ENCODE measurements at regions not wholly inside any gene's neighbourhood (a gene's known extent, or its start where the extent isn't known, plus 50 kb on each side); places are given as distances from the start of the nearest gene placed in this dataset.
"Not testable (repeated sequence)": the region's sequence is repeated elsewhere in the genome, so short reads cannot be mapped to it uniquely, and the experiment has no call there.

DNA sequence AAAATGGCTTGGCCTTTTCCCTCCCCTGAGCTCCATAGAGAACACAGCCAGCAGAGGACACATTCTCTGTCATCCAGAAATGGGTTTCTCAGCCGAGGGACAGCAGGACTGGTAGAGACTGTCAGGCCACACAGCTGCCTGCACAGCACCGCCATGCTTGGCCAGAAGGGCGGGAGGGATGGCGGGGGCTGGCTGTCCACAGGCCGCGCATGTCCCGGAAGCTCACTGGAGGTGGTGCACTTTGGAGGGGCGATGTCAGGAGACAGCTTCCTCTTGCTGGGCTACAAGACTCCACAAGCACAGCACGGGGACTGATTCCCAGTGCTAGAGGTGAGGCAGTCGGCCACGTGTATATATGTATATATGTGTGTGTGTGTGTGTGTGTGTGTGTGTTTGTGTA lies 125.3 kb downstream of the GOLGA6L4 start:
- H3K4me3 Mint-ChIP-seq; intact Hi-C loops (cut with micrococcal nuclease); H3K9me3 Mint-ChIP-seq; H3K4me1 Mint-ChIP-seq (ENCODE audit: low read depth); H3K27ac Mint-ChIP-seq; DNase-seq; H3K27me3 Mint-ChIP-seq (ENCODE audit: low read depth); H3K36me3 Mint-ChIP-seq (ENCODE audit: low read depth); CTCF ChIA-PET: not testable (repeated sequence)

DNA sequence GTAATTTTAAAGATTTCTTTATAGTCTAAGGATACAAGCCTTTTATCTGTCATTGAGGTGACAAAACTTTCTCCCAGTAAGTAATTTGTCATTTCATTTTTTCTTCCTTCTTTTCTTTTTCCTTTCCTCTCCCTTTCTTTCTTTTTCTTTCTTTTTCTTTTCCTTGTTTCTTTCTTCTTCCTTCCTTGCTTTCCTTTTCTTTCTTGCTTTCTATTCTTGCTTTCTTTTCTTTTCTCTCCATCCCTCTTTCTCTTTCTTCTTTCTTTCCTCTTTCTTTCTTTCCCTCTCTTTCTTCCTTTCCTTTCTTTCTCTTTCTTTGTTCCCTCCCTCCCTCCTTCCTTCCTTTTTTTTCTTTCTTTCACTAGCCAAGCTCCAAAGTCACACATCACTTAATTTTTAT lies 148.8 kb downstream of the GOLGA6L4 start:
- peaks cover 11% of the 10 kb centered on the region for H3K27me3 Mint-ChIP-seq (ENCODE audit: low read depth)
- H3K9me3 Mint-ChIP-seq; H3K4me1 Mint-ChIP-seq (ENCODE audit: low read depth); CTCF ChIA-PET; H3K36me3 Mint-ChIP-seq (ENCODE audit: low read depth); H3K4me3 Mint-ChIP-seq; DNase-seq; H3K27ac Mint-ChIP-seq; intact Hi-C loops (cut with micrococcal nuclease): not testable (repeated sequence)

GRCh38 chr15:84387086-84387485 lies 151.5 kb downstream of the GOLGA6L4 start:
- Mint-ChIP-seq H3K4me1 (ENCODE audit: low read depth) (no peaks in the 10 kb centered on the region), H3K36me3 (ENCODE audit: low read depth) (no peaks in the 10 kb centered on the region), H3K4me3 (no peak overlapping the region), H3K9me3 (peaks cover 2% of the 10 kb centered on the region), H3K27ac (no peak overlapping the region), H3K27me3 (ENCODE audit: low read depth) (peaks cover 25% of the 10 kb centered on the region)
- CTCF ChIA-PET: no interaction called here
- intact Hi-C loops (cut with micrococcal nuclease): no loop called here
- DNase-seq: no peak

GRCh38 chr15:84388201-84388600 lies 152.6 kb downstream of the GOLGA6L4 start:
- H3K4me3 Mint-ChIP-seq; DNase-seq; H3K27ac Mint-ChIP-seq; CTCF ChIA-PET; H3K9me3 Mint-ChIP-seq; H3K4me1 Mint-ChIP-seq (ENCODE audit: low read depth); intact Hi-C loops (cut with micrococcal nuclease); H3K36me3 Mint-ChIP-seq (ENCODE audit: low read depth): not testable (repeated sequence)
- H3K27me3 Mint-ChIP-seq (ENCODE audit: low read depth): peaks cover 25% of the 10 kb centered on the region

- intact Hi-C loops (cut with micrococcal nuclease); H3K36me3 Mint-ChIP-seq (ENCODE audit: low read depth); H3K9me3 Mint-ChIP-seq; DNase-seq; CTCF ChIA-PET; H3K4me3 Mint-ChIP-seq; H3K27ac Mint-ChIP-seq; H3K4me1 Mint-ChIP-seq (ENCODE audit: low read depth): not testable (repeated sequence)
- H3K27me3 Mint-ChIP-seq (ENCODE audit: low read depth): peaks cover 25% of the 10 kb centered on the region
Measured at GRCh38 chr15:84388638-84389037, 153.1 kb downstream of the GOLGA6L4 start.

- H3K36me3 Mint-ChIP-seq (ENCODE audit: low read depth); H3K4me1 Mint-ChIP-seq (ENCODE audit: low read depth); intact Hi-C loops (cut with micrococcal nuclease); CTCF ChIA-PET; H3K9me3 Mint-ChIP-seq; DNase-seq; H3K4me3 Mint-ChIP-seq; H3K27ac Mint-ChIP-seq: not testable (repeated sequence)
- peaks cover 28% of the 10 kb centered on the region for H3K27me3 Mint-ChIP-seq (ENCODE audit: low read depth)
Measured at GRCh38 chr15:84390324-84390723, 154.8 kb downstream of the GOLGA6L4 start.

- no peak overlapping the region for H3K27ac Mint-ChIP-seq
- peaks cover 2% of the 10 kb centered on the region for H3K9me3 Mint-ChIP-seq
- DNase-seq: no peak
- intact Hi-C loops (cut with micrococcal nuclease): no loop called here
- H3K36me3 Mint-ChIP-seq (ENCODE audit: low read depth): no peaks in the 10 kb centered on the region
- peaks cover 28% of the 10 kb centered on the region for H3K27me3 Mint-ChIP-seq (ENCODE audit: low read depth)
- CTCF ChIA-PET: no interaction called here
- H3K4me3 Mint-ChIP-seq: no peak overlapping the region
- no peaks in the 10 kb centered on the region for H3K4me1 Mint-ChIP-seq (ENCODE audit: low read depth)
Measured at GRCh38 chr15:84391191-84391590, 155.6 kb downstream of the GOLGA6L4 start.

GRCh38 chr15:84392020-84392419 lies 156.4 kb downstream of the GOLGA6L4 start:
- H3K36me3 Mint-ChIP-seq (ENCODE audit: low read depth); intact Hi-C loops (cut with micrococcal nuclease); H3K9me3 Mint-ChIP-seq; H3K4me1 Mint-ChIP-seq (ENCODE audit: low read depth); H3K4me3 Mint-ChIP-seq; DNase-seq; CTCF ChIA-PET; H3K27ac Mint-ChIP-seq: not testable (repeated sequence)
- H3K27me3 Mint-ChIP-seq (ENCODE audit: low read depth): peaks cover 28% of the 10 kb centered on the region

DNA sequence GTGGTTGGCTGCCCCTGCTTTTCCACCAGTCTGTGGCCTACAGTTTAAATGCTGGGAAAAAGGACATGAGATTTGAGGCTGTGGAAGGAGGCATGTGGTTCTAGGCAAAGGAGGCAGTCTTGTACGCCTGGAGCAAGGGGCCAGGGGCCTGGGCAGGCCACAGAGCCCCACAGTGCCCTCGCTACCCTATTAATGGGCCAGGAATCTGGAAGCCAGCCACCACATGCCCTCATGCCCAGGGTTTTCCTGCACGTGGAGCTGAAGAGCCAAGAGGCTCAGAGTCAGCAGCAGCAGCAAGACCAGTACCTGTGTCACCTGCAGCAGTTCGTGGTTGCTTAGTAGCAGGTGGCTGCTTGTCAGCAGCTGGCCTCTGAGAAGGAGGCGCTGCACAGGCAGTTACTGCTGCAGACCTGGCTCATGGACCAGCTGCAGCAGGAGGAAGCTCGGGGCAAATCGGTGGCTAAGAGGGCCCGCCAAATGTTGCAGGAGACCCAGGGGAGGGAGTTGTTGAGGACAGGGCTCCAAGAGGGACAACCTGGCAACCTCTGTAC lies 157.9 kb downstream of the GOLGA6L4 start:
- CTCF ChIA-PET: not testable (repeated sequence)

DNA sequence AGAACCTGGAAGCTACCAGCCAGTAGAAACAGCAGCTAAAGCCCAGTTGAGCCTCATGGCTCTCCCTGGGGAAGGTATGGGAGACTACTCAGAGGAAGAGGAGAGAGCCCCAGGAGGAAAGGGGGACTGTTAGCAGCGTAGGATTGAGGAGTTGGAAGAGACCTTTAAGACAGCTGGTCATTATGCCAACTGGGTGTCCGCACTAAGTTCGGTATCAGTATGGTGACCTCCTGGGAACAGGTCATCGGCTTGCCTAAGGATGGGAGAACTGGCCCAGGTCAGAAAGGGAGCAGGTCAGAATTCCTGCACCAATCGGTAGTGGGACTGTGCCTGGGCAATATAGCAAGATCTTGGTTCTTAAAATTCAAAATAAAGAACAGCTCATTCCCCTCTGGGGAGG lies 158.4 kb downstream of the GOLGA6L4 start:
- CTCF ChIA-PET; H3K36me3 Mint-ChIP-seq (ENCODE audit: low read depth); DNase-seq; H3K27ac Mint-ChIP-seq; H3K4me3 Mint-ChIP-seq; H3K9me3 Mint-ChIP-seq; H3K4me1 Mint-ChIP-seq (ENCODE audit: low read depth); intact Hi-C loops (cut with micrococcal nuclease): not testable (repeated sequence)
- peaks cover 20% of the 10 kb centered on the region for H3K27me3 Mint-ChIP-seq (ENCODE audit: low read depth)

More for the DNA sequence above, 157.9 kb downstream of the GOLGA6L4 start:
- H3K27ac Mint-ChIP-seq; DNase-seq; intact Hi-C loops (cut with micrococcal nuclease); H3K36me3 Mint-ChIP-seq (ENCODE audit: low read depth); H3K4me3 Mint-ChIP-seq; H3K4me1 Mint-ChIP-seq (ENCODE audit: low read depth); H3K9me3 Mint-ChIP-seq: not testable (repeated sequence)
- peaks cover 22% of the 10 kb centered on the region for H3K27me3 Mint-ChIP-seq (ENCODE audit: low read depth)

GRCh38 chr15:84395384-84395783 lies 159.8 kb downstream of the GOLGA6L4 start:
- H3K27me3 Mint-ChIP-seq (ENCODE audit: low read depth); H3K4me3 Mint-ChIP-seq; CTCF ChIA-PET; H3K4me1 Mint-ChIP-seq (ENCODE audit: low read depth); H3K27ac Mint-ChIP-seq; intact Hi-C loops (cut with micrococcal nuclease); DNase-seq; H3K36me3 Mint-ChIP-seq (ENCODE audit: low read depth); H3K9me3 Mint-ChIP-seq: not testable (repeated sequence)

GRCh38 chr15:84395881-84396280 lies 160.3 kb downstream of the GOLGA6L4 start:
- intact Hi-C loops (cut with micrococcal nuclease); H3K9me3 Mint-ChIP-seq; H3K36me3 Mint-ChIP-seq (ENCODE audit: low read depth); H3K4me1 Mint-ChIP-seq (ENCODE audit: low read depth); H3K27ac Mint-ChIP-seq; H3K4me3 Mint-ChIP-seq; CTCF ChIA-PET; DNase-seq; H3K27me3 Mint-ChIP-seq (ENCODE audit: low read depth): not testable (repeated sequence)

DNA sequence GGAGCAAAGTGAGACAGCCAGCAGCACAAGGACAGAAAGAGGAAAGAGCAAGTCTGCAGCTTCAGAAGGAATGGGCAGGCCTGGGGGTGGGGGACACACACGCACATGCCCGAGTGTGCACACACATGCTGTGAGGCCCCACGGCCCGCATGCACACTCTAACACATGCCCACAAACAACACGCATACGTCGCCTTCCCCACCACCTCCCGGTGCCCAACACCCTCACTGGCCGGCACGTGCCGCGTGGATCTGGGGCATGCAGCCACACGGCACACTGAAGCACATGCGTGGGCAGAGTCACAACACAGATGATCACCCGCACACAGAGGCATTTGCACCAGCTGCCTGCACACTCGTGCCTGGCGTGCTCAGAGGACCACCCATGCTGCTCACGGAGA lies 161.5 kb downstream of the GOLGA6L4 start:
- DNase-seq; H3K9me3 Mint-ChIP-seq; H3K36me3 Mint-ChIP-seq (ENCODE audit: low read depth); intact Hi-C loops (cut with micrococcal nuclease); H3K4me3 Mint-ChIP-seq; CTCF ChIA-PET; H3K4me1 Mint-ChIP-seq (ENCODE audit: low read depth); H3K27ac Mint-ChIP-seq; H3K27me3 Mint-ChIP-seq (ENCODE audit: low read depth): not testable (repeated sequence)

DNA sequence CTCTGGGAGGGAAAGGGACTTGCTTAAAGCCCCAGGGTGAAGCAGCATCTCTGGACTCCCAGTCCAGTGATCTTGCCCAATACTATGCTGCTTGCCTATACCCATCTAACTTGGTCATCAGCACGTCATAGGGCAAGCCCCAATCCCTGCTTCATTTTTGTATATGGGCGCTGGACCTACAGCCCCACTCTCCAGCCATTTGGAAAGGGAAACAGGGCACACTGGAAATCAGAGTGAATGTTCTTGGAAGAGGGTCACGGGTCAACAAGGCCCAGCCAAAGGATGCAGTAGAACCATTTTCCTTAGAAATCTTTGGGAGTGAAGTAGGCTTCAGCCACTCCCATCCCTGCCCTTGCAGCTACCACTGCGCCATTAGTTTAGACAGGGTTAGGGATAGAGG lies 162.5 kb downstream of the GOLGA6L4 start:
- H3K4me1 Mint-ChIP-seq (ENCODE audit: low read depth); DNase-seq; H3K27me3 Mint-ChIP-seq (ENCODE audit: low read depth); H3K27ac Mint-ChIP-seq; H3K36me3 Mint-ChIP-seq (ENCODE audit: low read depth); intact Hi-C loops (cut with micrococcal nuclease); H3K4me3 Mint-ChIP-seq; CTCF ChIA-PET; H3K9me3 Mint-ChIP-seq: not testable (repeated sequence)
